ENCODE measurements at regions not wholly inside any gene's neighbourhood (a gene's known extent, or its start where the extent isn't known, plus 50 kb on each side); places are given as distances from the start of the nearest gene placed in this dataset.

DNA sequence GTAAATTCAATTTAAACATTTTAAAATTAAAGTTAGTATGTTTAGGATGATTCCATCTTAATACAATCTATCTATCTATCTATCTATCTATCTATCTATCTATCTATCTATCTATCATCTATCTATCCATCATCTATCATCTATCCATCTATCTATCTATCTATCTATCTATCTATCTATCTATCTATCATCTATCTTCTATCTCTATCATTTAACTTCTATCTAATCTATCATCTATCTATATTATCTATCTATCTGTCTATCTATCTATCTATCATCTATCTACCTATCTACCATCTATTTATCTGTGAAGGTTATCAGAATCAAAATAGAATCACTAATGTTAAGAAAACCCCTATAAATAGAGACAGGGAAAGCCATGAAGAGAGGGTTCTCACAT, 78.3 kb downstream of the RAMP3 start:
- no peak for DNase-seq (ENCODE audit: low spot score)

DNA sequence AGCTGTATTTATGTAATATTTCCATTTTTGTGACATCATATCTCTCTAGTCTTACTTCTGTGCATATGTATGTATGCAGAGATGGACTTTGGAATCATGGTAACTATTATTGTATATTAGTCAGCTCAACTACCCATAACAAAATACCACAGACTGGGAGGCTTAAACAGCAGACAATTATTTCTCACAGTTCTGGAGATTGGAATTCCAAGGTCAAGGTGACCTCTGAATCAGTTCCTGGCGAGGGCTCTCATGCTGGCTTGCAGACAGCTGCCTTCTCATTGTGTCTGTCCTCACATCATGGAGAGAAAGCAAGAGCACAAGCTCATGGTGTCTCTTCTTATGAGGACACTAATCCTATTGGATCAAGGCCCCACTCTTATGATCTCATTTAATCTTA, 79.1 kb downstream of the RAMP3 start:
- DNase-seq (ENCODE audit: low spot score), result peak; percentile 25

DNA sequence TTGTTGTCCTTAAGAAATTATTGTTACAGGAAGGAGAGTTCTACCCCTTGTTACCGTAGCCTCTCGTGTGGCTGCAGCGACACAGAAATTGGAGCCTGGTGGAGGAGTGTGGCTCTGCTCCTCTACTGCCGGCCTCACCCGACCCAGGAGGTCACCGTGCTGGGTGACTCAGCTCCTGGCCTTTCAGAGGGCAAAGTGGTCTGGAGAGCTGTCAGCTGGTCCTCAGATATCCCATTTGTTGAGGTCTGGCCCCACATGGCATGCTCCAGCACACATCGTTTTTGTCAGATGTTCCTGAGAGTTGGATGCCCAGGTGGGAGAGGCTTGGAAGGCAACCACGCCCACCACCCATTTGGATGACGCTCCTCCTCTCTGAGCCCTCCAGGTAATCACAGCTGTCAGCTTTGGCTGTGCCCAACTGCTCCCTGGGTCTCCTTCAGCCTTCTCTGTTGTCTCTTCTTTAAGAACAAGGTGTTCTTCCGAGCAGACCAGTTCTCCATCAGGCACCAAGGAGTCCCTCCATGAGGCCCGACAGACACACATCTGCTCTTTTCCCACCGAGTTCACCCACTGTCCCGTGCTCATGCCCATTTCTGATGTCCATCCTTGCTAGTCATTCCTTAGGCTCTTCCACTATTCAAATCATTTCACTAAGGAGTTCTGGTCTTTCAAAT, 80.3 kb downstream of the RAMP3 start:
- DNase-seq (ENCODE audit: low spot score), result peak; percentile 18

- no peak for DNase-seq (ENCODE audit: low spot score)
These were observed 81.2 kb downstream of the RAMP3 start for GRCh38 chr7:45238806-45239205.

- peak; percentile 58 for DNase-seq (ENCODE audit: low spot score)
These were observed 81.9 kb downstream of the RAMP3 start for GRCh38 chr7:45239486-45239885.

- DNase-seq (ENCODE audit: low spot score), result no peak
These were observed 82.7 kb downstream of the RAMP3 start for GRCh38 chr7:45240273-45240771.

GRCh38 chr7:45240926-45241325, 83.3 kb downstream of the RAMP3 start:
- no peak for DNase-seq (ENCODE audit: low spot score)

DNA sequence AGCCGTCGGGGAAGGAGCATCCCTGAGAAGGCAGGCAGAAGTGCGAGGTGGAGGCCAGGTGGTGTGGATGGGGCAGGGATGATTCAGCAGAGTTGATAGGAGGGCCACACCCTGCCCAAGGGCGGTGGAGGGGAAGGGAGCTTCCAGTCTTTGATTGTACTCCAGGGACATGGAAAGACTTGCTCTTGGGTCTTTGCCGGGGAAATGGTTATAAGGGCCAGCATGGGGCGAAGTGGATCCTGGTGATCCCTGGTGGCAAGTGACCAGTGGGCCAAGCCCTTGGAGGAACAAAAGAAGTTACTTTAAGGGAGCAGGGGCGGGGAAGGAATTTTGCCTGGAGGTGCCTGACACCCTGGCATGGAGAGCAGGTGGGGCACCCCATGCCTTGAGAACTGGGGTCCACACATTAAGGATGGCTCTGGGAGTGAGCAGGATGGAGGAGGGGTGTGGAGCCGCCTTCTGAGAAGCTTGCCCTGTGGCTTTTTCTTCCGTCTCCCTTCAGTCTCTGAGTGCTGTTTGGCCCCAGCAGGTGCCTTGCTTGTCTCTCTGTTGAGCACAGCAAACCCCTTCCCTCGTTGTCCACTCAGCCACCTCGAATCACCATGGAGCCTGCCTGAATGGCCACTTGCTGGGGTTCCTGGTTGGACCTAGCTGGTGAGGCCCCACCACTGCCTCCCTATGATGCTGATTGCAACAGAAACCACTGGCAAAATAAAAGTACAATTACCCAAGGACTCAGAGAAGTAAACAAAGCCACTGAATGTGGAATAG, 83.9 kb downstream of the RAMP3 start:
- DNase-seq (ENCODE audit: low spot score), result no peak

DNA sequence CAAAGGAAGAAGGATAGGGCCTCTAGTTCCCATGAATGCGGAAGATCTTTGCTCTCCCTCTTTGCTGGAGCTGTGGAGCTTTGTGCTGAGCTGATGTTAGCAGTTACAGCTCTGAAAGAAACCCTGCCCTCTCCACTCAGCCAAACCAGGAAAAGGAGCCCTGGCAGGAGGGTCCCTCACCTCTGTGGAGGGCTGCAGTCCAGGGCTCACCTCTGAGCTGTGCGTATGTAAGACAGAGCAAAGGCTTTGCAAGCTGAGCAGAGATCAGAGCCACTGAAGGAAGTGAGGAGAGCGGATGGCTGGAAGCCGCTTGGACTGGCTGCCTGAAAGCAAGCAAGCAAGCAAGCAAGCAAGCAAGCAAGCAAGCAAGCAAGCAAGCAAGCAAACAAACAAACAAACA, 84.7 kb downstream of the RAMP3 start:
- DNase-seq (ENCODE audit: low spot score), result no peak

GRCh38 chr7:45242698-45243097, 85.1 kb downstream of the RAMP3 start:
- no peak for DNase-seq (ENCODE audit: low spot score)

DNA sequence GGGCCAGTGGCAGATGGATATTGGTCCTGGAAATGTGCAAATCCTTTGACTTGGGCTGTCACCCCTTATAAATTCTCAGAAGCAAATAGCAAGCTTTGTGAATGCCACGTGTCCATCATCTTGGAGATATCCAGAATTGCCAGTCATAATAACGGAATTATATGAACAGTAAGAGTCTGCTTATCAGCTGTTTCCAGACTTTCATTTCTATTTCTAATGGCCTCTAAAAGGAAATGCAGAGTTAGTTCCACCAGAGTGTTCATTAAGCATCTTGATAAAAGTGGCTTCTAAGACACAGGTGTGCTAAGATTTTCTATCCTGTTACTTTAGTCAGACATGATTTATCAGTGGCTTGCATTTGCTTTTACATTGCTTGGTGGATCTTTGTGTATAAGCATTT, 87.4 kb downstream of the RAMP3 start:
- DNase-seq (ENCODE audit: low spot score), result no peak

- DNase-seq (ENCODE audit: low spot score), result no peak
These were observed 88.7 kb downstream of the RAMP3 start for GRCh38 chr7:45246339-45246738.

DNA sequence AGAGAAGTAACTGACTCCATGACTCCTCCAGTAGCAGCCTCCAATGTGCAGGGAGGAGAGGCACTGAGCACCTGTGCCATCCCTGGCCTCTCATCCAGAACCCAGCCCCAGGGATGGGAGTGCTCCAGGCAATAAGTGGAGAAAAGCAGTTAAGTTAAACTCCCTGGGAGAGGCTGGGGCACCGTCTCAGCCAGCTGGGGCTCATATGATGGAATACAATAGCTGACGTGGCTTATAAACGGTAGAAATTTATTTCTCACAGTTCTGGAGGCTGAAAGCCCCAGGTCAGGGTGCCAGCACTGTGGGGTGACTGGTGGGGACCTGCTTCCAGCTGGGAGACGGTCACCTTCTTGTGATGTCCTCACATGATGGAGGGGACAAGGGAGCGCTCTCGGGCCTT, 94.7 kb downstream of the RAMP3 start:
- DNase-seq (ENCODE audit: low spot score), result no peak

- no peak for DNase-seq (ENCODE audit: low spot score)
These were observed 95.3 kb downstream of the RAMP3 start for GRCh38 chr7:45252857-45253256.

DNA sequence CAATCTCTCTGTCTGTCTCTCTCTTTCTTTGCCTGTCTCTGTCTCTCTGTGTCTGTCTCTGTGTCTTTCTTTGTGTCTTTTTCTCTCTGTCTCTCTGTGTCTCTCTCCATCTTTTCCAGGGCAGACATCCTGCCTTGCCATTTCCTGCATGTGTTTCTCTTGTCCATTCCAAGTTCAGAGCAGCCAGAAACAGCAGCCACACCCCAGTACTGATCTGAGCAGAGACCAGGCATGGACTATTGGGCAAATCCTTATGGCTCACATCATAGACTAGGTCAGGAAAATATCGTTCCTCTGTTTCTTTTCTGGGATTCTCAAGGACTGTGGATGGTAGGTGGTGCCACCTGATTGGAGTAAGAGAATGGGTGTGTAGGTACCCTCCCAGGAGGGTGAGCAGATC, 95.8 kb downstream of the RAMP3 start:
- no peak for DNase-seq (ENCODE audit: low spot score)

DNA sequence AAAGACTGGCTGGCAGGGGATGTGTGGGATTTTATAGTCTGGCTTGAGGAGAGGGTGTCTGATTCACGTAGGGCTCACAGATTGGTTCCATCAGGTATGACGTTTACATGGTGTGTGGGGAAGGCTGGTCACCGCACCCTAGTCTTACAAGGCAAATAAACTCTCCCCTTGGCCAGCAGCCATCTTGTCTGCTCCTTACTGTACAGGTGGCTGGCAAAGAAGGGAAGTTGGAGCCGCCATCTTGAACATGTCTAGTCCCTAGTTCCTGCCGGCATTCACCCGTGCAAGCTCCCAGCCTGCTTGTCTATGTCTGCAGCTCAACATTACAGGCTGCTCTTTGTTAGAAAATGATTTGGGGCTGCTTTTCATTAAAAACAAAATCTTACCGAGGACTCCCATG, 97.6 kb downstream of the RAMP3 start:
- DNase-seq (ENCODE audit: low spot score), result no peak

DNA sequence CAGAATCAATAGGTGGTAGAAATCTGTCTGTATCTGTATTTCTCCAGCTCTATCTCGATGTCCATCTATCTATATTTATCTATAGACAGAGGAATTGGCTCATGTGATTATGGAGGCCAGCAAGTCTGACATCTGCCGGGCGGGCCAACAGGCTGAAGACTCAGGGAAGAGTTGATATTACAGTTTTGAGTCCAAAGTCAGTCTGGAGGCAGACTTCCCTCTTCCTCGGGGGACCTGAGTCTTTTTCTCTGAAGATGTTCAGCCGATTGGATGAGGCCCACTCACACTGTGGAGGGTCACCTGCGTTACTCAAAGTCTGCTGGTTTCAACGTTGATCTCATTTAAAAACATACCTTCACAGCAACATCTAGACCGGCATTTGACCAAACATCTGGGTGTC, 98.7 kb downstream of the RAMP3 start:
- no peak for DNase-seq (ENCODE audit: low spot score)

DNA sequence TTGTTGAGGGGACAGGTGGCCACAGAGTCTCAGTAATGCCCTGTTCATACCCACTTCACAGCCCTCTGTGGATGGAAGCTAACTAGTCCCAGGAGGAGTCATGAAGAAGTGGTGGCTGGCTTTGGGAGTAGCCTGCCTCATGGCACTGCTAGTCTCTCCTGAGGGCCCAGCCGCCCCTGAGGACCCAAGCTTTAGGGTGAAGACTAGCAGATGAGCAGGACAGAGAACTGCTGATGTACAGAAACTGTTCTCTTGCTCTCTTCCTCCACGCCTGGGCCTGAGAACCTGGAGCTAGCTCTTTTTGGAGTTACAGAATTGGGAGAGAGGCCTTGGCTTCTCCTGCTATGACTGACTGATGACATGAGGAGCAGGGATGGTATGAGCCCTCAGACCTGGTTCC, 99.2 kb downstream of the RAMP3 start:
- no peak for DNase-seq (ENCODE audit: low spot score)

DNA sequence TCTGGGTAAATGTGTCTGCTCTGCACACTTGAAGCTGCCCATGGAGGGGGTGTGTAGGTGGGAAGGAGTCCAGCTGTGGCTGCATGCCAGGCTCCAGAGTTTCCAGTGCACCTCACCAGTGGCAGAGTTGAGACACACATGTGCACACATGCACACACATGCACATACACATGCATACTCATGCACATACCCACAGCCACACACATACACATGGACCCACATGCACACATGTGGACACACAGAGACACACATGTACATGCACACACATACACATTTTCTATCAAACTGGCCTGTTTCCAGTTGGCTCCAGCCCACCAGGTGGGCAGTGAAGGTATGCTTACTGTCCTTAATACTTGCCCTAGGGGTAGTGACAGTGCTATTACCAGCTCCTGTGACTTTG, 99.7 kb downstream of the RAMP3 start:
- DNase-seq (ENCODE audit: low spot score), result no peak

DNA sequence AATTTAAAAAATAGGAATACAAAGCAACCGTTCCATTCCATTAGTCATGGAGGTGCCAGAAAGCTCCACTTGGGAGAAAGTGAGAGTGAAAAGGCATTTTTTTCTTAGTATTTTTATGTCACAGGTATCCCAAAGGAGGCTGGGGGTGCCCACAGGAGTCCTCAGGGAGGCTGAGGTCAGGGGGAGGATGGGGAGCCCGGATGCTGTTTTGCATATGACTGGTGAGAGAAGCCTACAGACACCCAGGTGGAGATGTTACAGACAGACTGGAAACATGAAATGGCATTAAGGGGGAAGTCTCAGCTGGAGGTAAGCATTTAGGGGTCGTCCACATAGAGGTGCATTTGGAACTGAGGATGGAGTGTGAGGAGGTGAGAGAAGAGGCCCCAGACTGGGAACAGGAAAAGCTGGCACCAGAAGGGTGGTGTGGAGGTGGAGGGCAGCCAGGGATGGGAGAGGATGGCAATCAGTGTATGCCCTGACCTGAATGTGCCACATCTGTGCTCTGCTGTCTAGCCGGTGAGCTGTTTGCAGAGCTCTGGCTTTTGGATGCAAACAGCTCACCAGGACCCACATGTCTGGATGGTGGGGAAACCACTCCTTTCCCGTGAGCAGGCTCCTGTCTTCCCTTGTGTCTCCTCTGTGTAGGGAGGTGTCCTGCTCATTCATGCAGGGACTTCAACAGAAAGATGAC, 101.1 kb downstream of the RAMP3 start:
- no peak for DNase-seq (ENCODE audit: low spot score)

GRCh38 chr7:45259227-45259596, 101.6 kb downstream of the RAMP3 start:
- DNase-seq (ENCODE audit: low spot score), result no peak

DNA sequence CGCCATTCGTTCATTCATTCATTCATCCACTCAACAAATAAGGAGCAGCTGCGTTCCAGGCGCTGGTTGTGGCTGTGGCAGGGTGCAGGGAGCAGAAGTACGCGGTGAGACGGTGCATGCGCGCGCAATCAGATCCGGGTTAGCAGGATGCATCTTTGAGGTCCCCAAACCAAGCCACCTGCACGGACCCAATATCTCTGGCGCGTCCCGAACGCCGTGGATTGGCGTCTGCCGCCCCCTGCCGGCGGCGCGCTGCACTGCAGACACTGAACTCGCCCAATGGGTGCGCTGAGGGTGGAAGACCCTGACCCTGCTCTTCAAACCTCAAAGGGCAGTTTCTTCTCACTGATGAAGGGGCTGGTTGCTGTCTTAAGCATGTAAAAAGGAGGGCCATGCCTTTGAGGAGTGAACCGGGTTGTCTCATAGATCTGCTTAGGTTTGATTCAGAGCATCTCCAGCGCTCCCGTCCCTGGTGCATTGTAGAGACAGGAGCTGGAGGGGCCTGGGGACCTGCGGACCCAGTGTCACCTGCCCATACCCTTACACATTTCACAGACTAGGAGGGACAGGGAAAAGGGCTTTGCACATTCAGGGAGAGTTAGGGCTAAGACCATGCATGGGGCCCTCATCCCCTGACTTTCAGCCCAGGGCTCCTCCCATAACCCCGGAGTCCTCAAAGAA, 102.5 kb downstream of the RAMP3 start:
- DNase-seq (ENCODE audit: low spot score), result peak; percentile 29

GRCh38 chr7:45267262-45267661, 109.7 kb downstream of the RAMP3 start:
- DNase-seq (ENCODE audit: low spot score), result no peak

All from kidney tubule cell (primary cell).